Loucy (cell line): ENCODE measurements at regions not wholly inside any gene's neighbourhood (a gene's known extent, or its start where the extent isn't known, plus 50 kb on each side); places are given as distances from the start of the nearest gene placed in this dataset.
"Not testable (repeated sequence)": the region's sequence is repeated elsewhere in the genome, so short reads cannot be mapped to it uniquely, and the experiment has no call there.

ENCODE experiments used
- H2AFZ ChIP-seq: fragments of 200-600 bp; sonication (generic); 2 replicates; pipeline ENCODE4 v1.6.0; 2016; ENCODE audit warnings: antibody characterized with exemption, mild to moderate bottlenecking, low read length, moderate library complexity
- H3F3A ChIP-seq: fragments of 200-600 bp; 2 replicates; pipeline ENCODE4 v1.6.0; 2016; ENCODE audit warnings: antibody characterized with exemption, low read depth, mild to moderate bottlenecking
- H3K27me3 ChIP-seq: fragments of 200-600 bp; sonication (generic); 2 replicates; pipeline ENCODE4 v1.6.1; 2014; ENCODE audit warnings: low read length, mild to moderate bottlenecking; ENCODE audit not compliant: insufficient read depth, poor library complexity, severe bottlenecking
- H3K36me3 ChIP-seq: fragments of 200-600 bp; sonication (generic); 2 replicates; pipeline ENCODE4 v1.6.1; 2016; ENCODE audit warnings: low read length; ENCODE audit not compliant: insufficient read depth
- H3K4me1 ChIP-seq: fragments of 200-600 bp; sonication (generic); 2 replicates; pipeline ENCODE4 v1.5.1; 2014; ENCODE audit warnings: low read length, mild to moderate bottlenecking; ENCODE audit not compliant: insufficient read depth, poor library complexity, severe bottlenecking
- H3K4me2 ChIP-seq: fragments of 200-600 bp; sonication (generic); 2 replicates; pipeline ENCODE4 v1.6.0; 2014; ENCODE audit warnings: antibody characterized with exemption, low read length, low read depth, mild to moderate bottlenecking; ENCODE audit not compliant: poor library complexity, severe bottlenecking
- H3K4me3 ChIP-seq: fragments of 200-600 bp; sonication (generic); 2 replicates; pipeline ENCODE4 v1.5.1; 2014; ENCODE audit warnings: low read length, mild to moderate bottlenecking, mixed read lengths; ENCODE audit not compliant: poor library complexity, severe bottlenecking
- H3K79me2 ChIP-seq: fragments of 200-600 bp; sonication (generic); 2 replicates; pipeline ENCODE4 v1.6.1; 2014; ENCODE audit warnings: low read length; ENCODE audit not compliant: insufficient read depth
- H3K9ac ChIP-seq: fragments of 200-600 bp; sonication (generic); 2 replicates; pipeline ENCODE4 v1.6.0; 2014; ENCODE audit warnings: mild to moderate bottlenecking, low read depth, low read length, moderate library complexity; ENCODE audit not compliant: poor library complexity, severe bottlenecking
- H3K9me2 ChIP-seq: fragments of 200-600 bp; sonication (generic); replicated peaks from 2 replicates; pipeline ENCODE4 v1.6.1; 2016; ENCODE audit warnings: low read depth, low read length, mixed read lengths
- H3K9me3 ChIP-seq: fragments of 200-600 bp; sonication (generic); 2 replicates; pipeline ENCODE4 v1.6.1; 2014; ENCODE audit warnings: mild to moderate bottlenecking, antibody characterized with exemption, low read length, low read depth; ENCODE audit not compliant: insufficient read depth
- H4K20me1 ChIP-seq: fragments of 200-600 bp; sonication (generic); 2 replicates; pipeline ENCODE4 v1.6.0; 2014; ENCODE audit warnings: antibody characterized with exemption, low read length, mild to moderate bottlenecking; ENCODE audit not compliant: insufficient read depth, poor library complexity, severe bottlenecking
- CTCF ChIP-seq: fragments of 200-600 bp; sonication (generic); conservative IDR thresholded peaks from 2 replicates; pipeline ENCODE4 v1.5.1; 2014; ENCODE audit warnings: mild to moderate bottlenecking, antibody characterized with exemption, low read length
- EZH2phosphoT487 ChIP-seq: fragments of 200-600 bp; IDR thresholded peaks from 2 replicates; pipeline ENCODE4 v1.6.1; 2018; ENCODE audit warnings: antibody characterized with exemption, mild to moderate bottlenecking, moderate library complexity, borderline replicate concordance

DNA sequence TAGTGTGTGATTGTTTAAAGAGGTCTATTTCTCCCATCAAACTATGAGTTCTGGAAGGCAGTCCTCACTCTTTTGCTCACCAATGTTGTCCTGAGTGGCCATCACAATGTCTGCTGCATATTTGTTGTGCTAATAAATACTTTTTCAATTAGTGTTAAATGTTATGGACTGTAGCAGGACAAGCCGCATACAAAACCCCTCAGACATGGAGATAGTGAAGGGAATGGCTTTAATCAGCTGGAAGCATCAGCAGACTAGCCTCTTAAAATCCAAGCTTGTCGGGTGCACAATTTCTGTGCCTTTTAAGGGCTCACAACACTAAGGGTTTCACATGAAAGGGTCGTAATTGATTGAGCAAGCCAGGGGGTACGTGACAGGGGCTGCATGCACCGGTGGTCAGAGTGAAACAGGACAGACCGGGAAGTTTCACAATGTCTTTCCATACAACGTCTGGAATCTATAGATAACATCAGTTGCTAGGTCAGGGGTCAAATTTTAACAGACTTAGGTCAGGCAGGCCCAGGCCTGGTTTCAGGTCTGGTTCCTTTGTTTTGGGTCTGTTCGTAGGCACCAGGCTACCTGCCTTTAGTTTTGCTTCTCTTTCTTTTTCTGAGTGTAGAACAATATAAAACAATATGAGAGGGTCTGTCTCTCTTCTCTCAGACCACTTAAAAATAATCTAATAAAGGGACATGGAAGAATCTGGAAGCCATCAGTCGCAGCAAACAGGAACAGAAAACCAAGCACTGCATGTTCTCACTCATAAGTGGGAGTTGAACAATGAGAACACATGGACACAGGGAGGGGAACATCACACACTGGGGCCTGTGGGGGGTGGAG, 327.6 kb upstream of the HTR1E start:
- H3K9me2 ChIP-seq, result no peaks in the 10 kb centered on the region
- no peaks in the 10 kb centered on the region for H3K79me2 ChIP-seq
- no peaks in the 10 kb centered on the region for H3K36me3 ChIP-seq
- H3K4me1 ChIP-seq, result no peaks in the 10 kb centered on the region
- H3F3A ChIP-seq, result no peaks in the 10 kb centered on the region
- no peak overlapping the region for H3K4me3 ChIP-seq
- H3K9ac ChIP-seq, result no peak overlapping the region
- H3K4me2 ChIP-seq, result no peak overlapping the region
- H3K9me3 ChIP-seq, result no peaks in the 10 kb centered on the region
- H2AFZ ChIP-seq, result no peak overlapping the region
- no peak for TF ChIP-seq CTCF
- TF ChIP-seq EZH2phosphoT487, result no peak
- H4K20me1 ChIP-seq, result no peaks in the 10 kb centered on the region
- no peaks in the 10 kb centered on the region for H3K27me3 ChIP-seq

DNA sequence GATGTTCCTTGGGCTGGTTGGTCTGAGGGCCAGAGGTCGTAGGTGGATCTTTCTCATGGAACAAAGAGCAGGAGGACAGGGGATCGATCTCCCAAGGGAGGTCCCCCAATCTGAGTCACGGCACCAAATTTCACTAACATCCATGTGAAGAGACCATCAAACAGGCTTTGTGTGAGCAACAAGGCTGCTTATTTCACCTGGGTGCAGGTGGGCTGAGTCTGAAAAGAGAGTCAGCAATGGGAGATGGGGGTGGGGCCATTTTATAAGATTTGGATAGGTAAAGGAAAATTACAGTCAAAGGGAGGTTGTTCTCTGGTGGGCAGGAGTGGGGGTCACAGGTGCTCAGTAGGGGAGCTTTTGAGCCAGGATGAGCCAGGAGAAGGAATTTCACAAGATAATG, 334.0 kb upstream of the HTR1E start:
- H3K4me1 ChIP-seq, H3K4me3 ChIP-seq, H3K79me2 ChIP-seq, H3K9ac ChIP-seq, H3F3A ChIP-seq, H3K27me3 ChIP-seq, H3K9me2 ChIP-seq, H4K20me1 ChIP-seq, H3K9me3 ChIP-seq, H3K4me2 ChIP-seq, H3K36me3 ChIP-seq, H2AFZ ChIP-seq: not testable (repeated sequence)

DNA sequence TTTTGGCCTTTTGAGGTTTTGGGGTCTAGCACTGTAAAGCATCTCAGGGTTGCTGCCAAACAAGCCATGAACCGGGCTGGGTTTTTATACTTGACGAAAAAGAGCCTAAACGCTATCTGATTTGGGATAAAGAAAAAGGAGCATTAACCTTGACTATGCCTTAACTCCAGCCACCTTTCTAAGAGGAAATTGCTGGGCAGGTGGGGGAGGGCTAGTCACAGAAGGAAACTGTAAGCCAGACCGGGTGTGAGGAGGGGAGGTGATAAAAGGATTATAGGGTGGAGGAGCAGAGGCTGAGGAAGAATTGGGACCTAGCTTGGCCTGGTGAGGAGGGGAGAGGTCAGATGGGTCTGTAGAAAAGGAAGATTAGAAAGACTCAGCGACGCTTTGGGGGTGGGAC, 335.2 kb upstream of the HTR1E start:
- not testable (repeated sequence) for H3K9me2 ChIP-seq, H3K9me3 ChIP-seq, H3K4me1 ChIP-seq, H3F3A ChIP-seq, H3K9ac ChIP-seq, H4K20me1 ChIP-seq, H3K27me3 ChIP-seq, H3K36me3 ChIP-seq, H3K4me2 ChIP-seq, H3K79me2 ChIP-seq, H2AFZ ChIP-seq, H3K4me3 ChIP-seq

DNA sequence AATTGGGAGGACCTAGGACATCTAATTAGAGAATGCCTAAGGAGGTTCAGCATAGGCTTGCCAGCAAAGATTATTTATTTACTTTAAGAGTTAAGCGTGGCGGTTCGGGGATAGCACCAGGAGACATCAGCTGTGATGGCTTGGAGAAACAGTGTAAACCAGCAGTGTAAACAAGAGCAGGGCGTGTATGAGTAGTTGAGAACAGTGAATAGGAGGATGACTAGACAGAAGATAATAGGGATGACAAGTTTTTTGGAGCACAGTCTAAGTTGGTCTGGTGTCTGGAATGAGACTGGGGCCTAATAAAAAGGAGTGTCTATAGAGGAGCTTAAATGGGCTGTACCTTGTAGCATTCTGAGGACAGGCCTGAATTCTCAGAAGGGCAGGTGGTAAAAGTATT, 338.4 kb upstream of the HTR1E start:
- not testable (repeated sequence) for H3K4me1 ChIP-seq, H4K20me1 ChIP-seq, H3K9me2 ChIP-seq, H3K9me3 ChIP-seq, H3K27me3 ChIP-seq, H3K79me2 ChIP-seq, H3K9ac ChIP-seq, H3K36me3 ChIP-seq, H2AFZ ChIP-seq, H3K4me2 ChIP-seq, H3F3A ChIP-seq, H3K4me3 ChIP-seq
